IMR-90 (cell line): ENCODE measurements at regions not wholly inside any gene's neighbourhood (a gene's known extent, or its start where the extent isn't known, plus 50 kb on each side); places are given as distances from the start of the nearest gene placed in this dataset.

Experiments used
- ATAC-seq: fragments of 200-7000 bp; cut with Tn5 transposase; 2 replicates; pipeline ENCODE4 v1.9.1; 2020; ENCODE audit warnings: low read depth, mild to moderate bottlenecking, moderate library complexity
- BruUV-seq: library from RNA; stranded (reverse); fragments of 400-500 nt; replicated peaks from 2 replicates; lab custom pipeline; 2021; lab: Mats Ljungman, UMichigan
- CTCF ChIA-PET: fragments of 300-600 bp; formaldehyde crosslinking; extraction: SDS; loops from one replicate; lab custom pipeline; 2021; ENCODE audit warnings: antibody characterized with exemption; lab: Yijun Ruan, JAX
- POLR2A ChIA-PET: fragments of 300-600 bp; sonication (Branson Sonifier 250); formaldehyde crosslinking; loops from one replicate; lab custom pipeline; 2022; ENCODE audit warnings: antibody characterized with exemption; ENCODE audit not compliant: unreplicated experiment; lab: Charles Lee
- DNase-seq: peaks from one replicate; pipeline ENCODE4 v3.0.0; 2013
- H2AFZ ChIP-seq: replicated peaks from 2 replicates; pipeline ENCODE3; 2013; ENCODE audit warnings: low read length, mild to moderate bottlenecking; ENCODE audit not compliant: poor library complexity
- H2AK5ac ChIP-seq: 2 replicates; pipeline ENCODE4 v1.6.1; 2013; ENCODE audit warnings: low read depth, low read length, inconsistent platforms
- H2AK9ac ChIP-seq: replicated peaks from 2 replicates; pipeline ENCODE3; 2013; ENCODE audit warnings: mild to moderate bottlenecking, low read depth, low read length, moderate library complexity; ENCODE audit not compliant: poor library complexity
- H2BK120ac ChIP-seq: 2 replicates; pipeline ENCODE4 v1.6.1; 2013; ENCODE audit warnings: low read depth, low read length, inconsistent platforms
- H2BK15ac ChIP-seq: 3 replicates; pipeline ENCODE4 v1.6.1; 2013; ENCODE audit warnings: low read depth, low read length, inconsistent platforms
- H2BK20ac ChIP-seq: 2 replicates; pipeline ENCODE4 v1.6.1; 2013; ENCODE audit warnings: low read depth, mild to moderate bottlenecking, inconsistent platforms, low read length, moderate library complexity
- H2BK5ac ChIP-seq: 2 replicates; pipeline ENCODE4 v1.6.1; 2013; ENCODE audit warnings: mild to moderate bottlenecking, low read depth, low read length, inconsistent platforms; ENCODE audit not compliant: poor library complexity, severe bottlenecking
- H3K14ac ChIP-seq: replicated peaks from 2 replicates; pipeline ENCODE4 v1.6.1; 2013; ENCODE audit warnings: low read depth, low read length, inconsistent platforms
- H3K18ac ChIP-seq: 2 replicates; pipeline ENCODE4 v1.6.1; 2013; ENCODE audit warnings: low read depth, low read length, control low read depth
- H3K23ac ChIP-seq: 2 replicates; pipeline ENCODE4 v1.6.1; 2013; ENCODE audit warnings: low read depth, low read length, inconsistent platforms
- H3K27ac ChIP-seq: 2 replicates; pipeline ENCODE4 v1.5.1; 2013; ENCODE audit warnings: mild to moderate bottlenecking, control low read depth, low read length; ENCODE audit not compliant: insufficient read depth
- H3K27me3 ChIP-seq: 2 replicates; pipeline ENCODE4 v1.6.1; 2013; ENCODE audit warnings: low read length; ENCODE audit not compliant: control insufficient read depth, insufficient read depth
- H3K36me3 ChIP-seq: 2 replicates; pipeline ENCODE4 v1.6.1; 2013; ENCODE audit warnings: low read length, mixed read lengths; ENCODE audit not compliant: control insufficient read depth, insufficient read depth
- H3K4ac ChIP-seq: 2 replicates; pipeline ENCODE4 v1.6.1; 2013; ENCODE audit warnings: low read depth, low read length, inconsistent platforms
- H3K4me1 ChIP-seq: 2 replicates; pipeline ENCODE4 v1.6.1; 2013; ENCODE audit warnings: low read length, mixed read lengths; ENCODE audit not compliant: control insufficient read depth, insufficient read depth
- H3K4me2 ChIP-seq: 2 replicates; pipeline ENCODE4 v1.6.1; 2013; ENCODE audit warnings: low read depth, mild to moderate bottlenecking, control low read depth, low read length, moderate library complexity
- H3K4me3 ChIP-seq: 2 replicates; pipeline ENCODE4 v1.5.1; 2013; ENCODE audit warnings: low read depth, mild to moderate bottlenecking, control low read depth, low read length, moderate library complexity; ENCODE audit not compliant: insufficient read depth
- H3K56ac ChIP-seq: 2 replicates; pipeline ENCODE4 v1.6.1; 2013; ENCODE audit warnings: low read length, inconsistent platforms; ENCODE audit not compliant: insufficient read depth; ENCODE audit errors: extremely low read depth
- H3K79me1 ChIP-seq, 2 experiments: 2 replicates each; pipeline ENCODE4 v1.6.1; 2013; ENCODE audit warnings: low read length in 2 of 2, inconsistent platforms in 1 of 2, low read depth in 1 of 2
- H3K9ac ChIP-seq: 2 replicates; pipeline ENCODE4 v1.6.1; 2013; ENCODE audit warnings: low read depth, low read length, control low read depth
- H3K9me1 ChIP-seq: 2 replicates; pipeline ENCODE4 v1.6.1; 2013; ENCODE audit warnings: low read length, inconsistent platforms; ENCODE audit not compliant: insufficient read depth
- H3K9me3 ChIP-seq: 2 replicates; pipeline ENCODE4 v1.6.1; 2013; ENCODE audit warnings: low read length; ENCODE audit not compliant: control insufficient read depth, insufficient read depth
- H4K20me1 ChIP-seq: 2 replicates; pipeline ENCODE4 v1.6.1; 2013; ENCODE audit warnings: low read length, inconsistent platforms; ENCODE audit not compliant: insufficient read depth
- H4K5ac ChIP-seq: 2 replicates; pipeline ENCODE4 v1.6.1; 2013; ENCODE audit warnings: mild to moderate bottlenecking, low read depth, low read length, control low read depth
- H4K8ac ChIP-seq, 2 experiments: 2 replicates each; pipeline ENCODE4 v1.6.1; 2013; ENCODE audit warnings: low read depth in 2 of 2, low read length in 2 of 2, control low read depth in 1 of 2, inconsistent platforms in 1 of 2
- H4K91ac ChIP-seq: 2 replicates; pipeline ENCODE4 v1.6.1; 2013; ENCODE audit warnings: low read depth, low read length, inconsistent platforms; ENCODE audit not compliant: insufficient read depth
- CEBPB ChIP-seq: IDR thresholded peaks from 2 replicates; pipeline ENCODE4 v1.6.1; 2012; ENCODE audit warnings: low read depth, low read length, improper control_type of control experiment
- CTCF ChIP-seq: conservative IDR thresholded peaks from 2 replicates; pipeline ENCODE4 v1.5.1; 2012; ENCODE audit warnings: mild to moderate bottlenecking, low read depth, low read length, improper control_type of control experiment
- ELK1 ChIP-seq: fragments of 150-350 bp; IDR thresholded peaks from 2 replicates; pipeline ENCODE4 v1.6.1; 2016; ENCODE audit warnings: low read depth, mild to moderate bottlenecking, low read length, moderate library complexity, borderline replicate concordance
- MAFK ChIP-seq: IDR thresholded peaks from 2 replicates; pipeline ENCODE4 v1.6.1; 2012; ENCODE audit warnings: low read depth, low read length, improper control_type of control experiment
- MAZ ChIP-seq: IDR thresholded peaks from 2 replicates; pipeline ENCODE4 v1.6.1; 2012; ENCODE audit warnings: low read depth, mild to moderate bottlenecking, low read length, improper control_type of control experiment, moderate library complexity, borderline replicate concordance
- MXI1 ChIP-seq: IDR thresholded peaks from 2 replicates; pipeline ENCODE4 v1.6.1; 2012; ENCODE audit warnings: low read depth, mild to moderate bottlenecking, low read length, moderate library complexity, borderline replicate concordance
- POLR2A ChIP-seq: IDR thresholded peaks from 2 replicates; pipeline ENCODE4 v1.6.1; 2012; ENCODE audit warnings: mild to moderate bottlenecking, low read depth, low read length
- RAD21 ChIP-seq: IDR thresholded peaks from 2 replicates; pipeline ENCODE4 v1.6.1; 2012; ENCODE audit warnings: low read length, improper control_type of control experiment
- RFX5 ChIP-seq: IDR thresholded peaks from 2 replicates; pipeline ENCODE4 v1.8.0; 2012; ENCODE audit warnings: low read depth, mild to moderate bottlenecking, low read length, moderate library complexity
- WGBS, 2 experiments: methylation state at CpG; one replicate each; pipeline versions ENCODE4 v1.1.5 to v1.1.7; 2013; ENCODE audit warnings: missing lambda C conversion rate in 2 of 2; ENCODE audit not compliant: insufficient read length in 1 of 2; ENCODE audit errors: extremely low coverage in 2 of 2; 5-methylcytosine and 5-hydroxymethylcytosine counted together
- dilution Hi-C: fragments of 300-500 bp; cut with HindIII; formaldehyde crosslinking; loops from one replicate; pipeline ENCODE4 v1.14.3; 2018; ENCODE audit warnings: low sequenced_read_pairs; ENCODE audit not compliant: unreplicated experiment
- in situ Hi-C: fragments of 300-500 bp; cut with MboI; formaldehyde crosslinking; loops from 3 replicates; pipeline ENCODE4 v1.14.3; 2019; ENCODE audit warnings: low sequenced_read_pairs, inconsistent platforms, mixed read lengths
- intact Hi-C: fragments of 100-400 bp; cut with micrococcal nuclease; formaldehyde crosslinking; loops from 2 replicates; pipeline ENCODE4 v1.10.0; 2022

GRCh38 chr3:132203889-132204596 lies 113.2 kb upstream of the ACP3 start:
- H3K27ac ChIP-seq = no peak overlapping the region
- POLR2A ChIA-PET = no interaction called here
- in situ Hi-C loops = no loop called here
- no peaks in the 10 kb centered on the region; the same call in none of the 2 replicates for H3K27me3 ChIP-seq
- no peaks in the 10 kb centered on the region for H4K20me1 ChIP-seq
- no peak for DNase-seq
- H2AFZ ChIP-seq = no peak overlapping the region
- CTCF ChIA-PET = no interaction called here
- H2AK5ac ChIP-seq = no peak overlapping the region
- no TSS peak for BruUV-seq
- TF ChIP-seq MAZ (no peak), CEBPB (no peak), CTCF (no peak), ELK1 (no peak), MAFK (no peak), POLR2A (no peak), MXI1 (no peak), RAD21 (no peak), RFX5 (no peak)
- peaks cover 4% of the 10 kb centered on the region; the same call in 1 of the 2 replicates for H3K9me1 ChIP-seq
- H3K4ac ChIP-seq = no peak overlapping the region
- no peak overlapping the region for H2BK15ac ChIP-seq
- no peak overlapping the region for H3K18ac ChIP-seq
- H4K5ac ChIP-seq = no peak overlapping the region
- no peaks in the 10 kb centered on the region for H3K9me3 ChIP-seq
- H4K91ac ChIP-seq = no peak overlapping the region
- no peaks in the 10 kb centered on the region for H3K79me1 ChIP-seq
- dilution Hi-C loops = no loop called here
- H3K4me3 ChIP-seq = no peak overlapping the region
- H2BK20ac ChIP-seq = no peak overlapping the region
- H3K36me3 ChIP-seq = no peaks in the 10 kb centered on the region
- H3K23ac ChIP-seq = no peak overlapping the region
- H2BK120ac ChIP-seq = no peak overlapping the region
- ATAC-seq = no peak
- H3K9ac ChIP-seq = no peak overlapping the region
- H3K4me1 ChIP-seq = 0 out of 2 replicates have a peak, but pooled peaks cover 2% of the 10 kb centered on the region
- intact Hi-C loops = no loop called here
- no peak overlapping the region for H4K8ac ChIP-seq
- H3K14ac ChIP-seq = no peak overlapping the region
- no peak overlapping the region for H3K56ac ChIP-seq
- no peak overlapping the region for H2BK5ac ChIP-seq
- no peak overlapping the region for H2AK9ac ChIP-seq
- WGBS, 2 experiments = no CpG with 5 or more reads among the region's 3 CpGs
- no peak overlapping the region for H3K4me2 ChIP-seq
